Glomerular visceral epithelial cell (primary cell): ENCODE measurements at regions not wholly inside any gene's neighbourhood (a gene's known extent, or its start where the extent isn't known, plus 50 kb on each side); places are given as distances from the start of the nearest gene placed in this dataset.
A peak's percentile ranks its signal among the peaks of the same experiment; 100 is the strongest.

Source experiments
- DNase-seq: peaks from one replicate; pipeline ENCODE4 v3.0.0-alpha.2; 2016; ENCODE audit errors: extremely low spot score

GRCh38 chr2:207289295-207290018 lies 123.7 kb upstream of the KLF7 start:
- no peak for DNase-seq

GRCh38 chr2:207290833-207291624 lies 125.3 kb upstream of the KLF7 start:
- no peak for DNase-seq

- DNase-seq: no peak
These were observed 126.0 kb upstream of the KLF7 start for GRCh38 chr2:207291625-207292252.

GRCh38 chr2:207296265-207296948 lies 130.7 kb upstream of the KLF7 start:
- DNase-seq: no peak

GRCh38 chr2:207300817-207301216 lies 135.1 kb upstream of the KLF7 start:
- no peak for DNase-seq

- DNase-seq: no peak
These were observed 139.0 kb upstream of the KLF7 start for GRCh38 chr2:207304761-207305160.

GRCh38 chr2:207308519-207309224 lies 142.9 kb upstream of the KLF7 start:
- DNase-seq: no peak

GRCh38 chr2:207311316-207312005 lies 145.7 kb upstream of the KLF7 start:
- DNase-seq: peak; percentile 81

GRCh38 chr2:207312006-207312356 lies 146.2 kb upstream of the KLF7 start:
- no peak for DNase-seq

- no peak for DNase-seq
These were observed 148.2 kb upstream of the KLF7 start for GRCh38 chr2:207313947-207314346.

GRCh38 chr2:207315131-207315530 lies 149.4 kb upstream of the KLF7 start:
- DNase-seq: no peak

- DNase-seq: no peak
These were observed 150.7 kb upstream of the KLF7 start for GRCh38 chr2:207316484-207316883.

- DNase-seq: no peak
These were observed 151.2 kb upstream of the KLF7 start for GRCh38 chr2:207316906-207317305.

GRCh38 chr2:207317378-207317984 lies 151.7 kb upstream of the KLF7 start:
- no peak for DNase-seq

- no peak for DNase-seq
These were observed 152.5 kb upstream of the KLF7 start for GRCh38 chr2:207318181-207318628.

- no peak for DNase-seq
These were observed 153.6 kb upstream of the KLF7 start for GRCh38 chr2:207319316-207319715.

GRCh38 chr2:207320381-207321159 lies 154.8 kb upstream of the KLF7 start:
- no peak for DNase-seq

- DNase-seq: no peak
These were observed 155.8 kb upstream of the KLF7 start for GRCh38 chr2:207321514-207321913.

- no peak for DNase-seq
These were observed 158.3 kb upstream of the KLF7 start for GRCh38 chr2:207324001-207324400.

GRCh38 chr2:207327513-207327912 lies 161.8 kb upstream of the KLF7 start:
- no peak for DNase-seq
